Peyer's patch (tissue), 4 donors: ENCODE measurements at regions not wholly inside any gene's neighbourhood (a gene's known extent, or its start where the extent isn't known, plus 50 kb on each side); places are given as distances from the start of the nearest gene placed in this dataset.

Source experiments
- CTCF ChIP-seq, 6 experiments: fragments of 450-650 bp in 4 of 6; fragments of 200-600 bp in 2 of 6; sonication (generic) in 1 of 6; IDR thresholded peaks; one replicate each; pipeline ENCODE4 v1.5.1; 2017 to 2019; ENCODE audit warnings: antibody characterized with exemption in 6 of 6, mild to moderate bottlenecking in 3 of 6, moderate library complexity in 1 of 6
- POLR2A ChIP-seq, 2 donors: fragments of 450-650 bp; IDR thresholded peaks; one replicate each; pipeline ENCODE4 v1.5.1; 2017; ENCODE audit warnings: antibody characterized with exemption in 2 of 2, mild to moderate bottlenecking in 2 of 2, moderate library complexity in 2 of 2

DNA sequence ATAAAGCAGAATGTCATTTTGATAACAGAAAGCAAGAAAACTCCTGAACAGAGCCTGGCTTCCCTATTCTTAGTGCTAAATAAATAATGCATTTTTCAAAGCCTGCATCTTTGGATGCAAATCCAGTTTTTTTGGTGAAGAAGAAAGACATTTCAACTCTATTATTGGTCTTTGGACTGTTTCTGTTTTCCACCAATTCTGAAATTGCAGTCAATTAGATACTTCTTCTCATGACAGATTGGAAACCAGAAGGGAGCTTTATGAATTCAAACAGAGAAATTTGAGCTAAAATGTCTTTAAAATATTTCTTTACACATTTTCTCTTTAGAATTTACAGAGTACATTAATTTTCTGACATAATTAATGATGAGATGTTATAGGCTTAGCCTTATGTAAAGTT is 189.8 kb downstream of the YTHDC2 start:
- no peak for TF ChIP-seq CTCF (IDR thresholded peaks at IDR 0.05)
- no peak for TF ChIP-seq POLR2A (IDR thresholded peaks at IDR 0.05)
